HAP-1 (cell line): ENCODE measurements at regions not wholly inside any gene's neighbourhood (a gene's known extent, or its start where the extent isn't known, plus 50 kb on each side); places are given as distances from the start of the nearest gene placed in this dataset.

Source experiments
- DNase-seq, 2 experiments: peaks; one replicate each; pipeline ENCODE4 v3.0.0-alpha.2; 2016 to 2020; ENCODE audit warnings: low spot score in 2 of 2
- H3K27me3 ChIP-seq: fragments of 250-450 bp; sonication (Bioruptor Pico); 2 replicates; pipeline ENCODE4 v1.5.1; 2020; ENCODE audit warnings: low read depth, mild to moderate bottlenecking, moderate library complexity
- H3K36me3 ChIP-seq: fragments of 250-450 bp; sonication (Bioruptor Pico); replicated peaks from 2 replicates; pipeline ENCODE4 v1.5.1; 2020; ENCODE audit warnings: mild to moderate bottlenecking
- H3K4me1 ChIP-seq: fragments of 250-450 bp; sonication (Bioruptor Pico); 2 replicates; pipeline ENCODE4 v1.5.1; 2020; ENCODE audit warnings: mild to moderate bottlenecking
- H3K4me3 ChIP-seq: fragments of 250-450 bp; sonication (Bioruptor Pico); 2 replicates; pipeline ENCODE4 v1.5.1; 2020; ENCODE audit warnings: mild to moderate bottlenecking, moderate library complexity
- H3K9me3 ChIP-seq: fragments of 250-450 bp; sonication (Bioruptor Pico); 2 replicates; pipeline ENCODE4 v1.5.1; 2020; ENCODE audit warnings: mild to moderate bottlenecking, moderate library complexity
- in situ Hi-C: fragments of 300-500 bp; cut with MboI; formaldehyde crosslinking; loops from 3 replicates; pipeline ENCODE4 v1.14.3; 2020; ENCODE audit warnings: low sequenced_read_pairs, inconsistent platforms, mixed read lengths

DNA sequence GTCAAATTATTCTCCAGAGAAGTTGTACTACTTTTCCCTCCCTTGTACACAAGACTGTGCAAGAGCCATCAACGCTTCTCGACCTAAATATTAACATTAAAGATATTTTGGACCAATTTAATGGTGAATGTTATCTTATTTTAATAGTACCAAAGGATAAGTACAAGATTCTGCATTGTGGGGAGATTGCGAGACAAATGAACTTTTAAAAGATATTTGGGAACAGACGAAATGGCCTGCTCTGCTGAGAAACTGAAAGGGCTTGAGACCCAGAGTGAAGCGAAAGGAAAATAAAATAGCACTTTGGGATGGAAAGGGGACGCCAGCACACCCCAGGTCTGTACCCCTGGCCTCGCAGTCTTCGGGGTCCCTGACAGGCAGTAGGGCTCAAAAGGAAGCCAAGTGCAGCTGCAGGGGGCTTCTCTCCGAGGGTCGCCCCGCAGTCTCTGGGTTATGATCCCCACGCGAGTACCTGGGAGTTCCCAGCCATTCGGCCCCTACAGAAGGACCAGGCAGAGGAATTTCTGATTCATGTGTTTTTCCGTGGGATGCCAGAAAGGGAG lies 97.6 kb upstream of the VGLL3 start:
- no peaks in the 10 kb centered on the region for H3K4me1 ChIP-seq
- no peak overlapping the region for H3K4me3 ChIP-seq
- no peak for DNase-seq
- in situ Hi-C loops: loop anchor here (10.0 kb wide), 1 partner anchor 314 kb away; no protein-coding TSS in a partner anchor
- H3K27me3 ChIP-seq: no peaks in the 10 kb centered on the region
- H3K9me3 ChIP-seq: no peaks in the 10 kb centered on the region
- no peaks in the 10 kb centered on the region for H3K36me3 ChIP-seq

DNA sequence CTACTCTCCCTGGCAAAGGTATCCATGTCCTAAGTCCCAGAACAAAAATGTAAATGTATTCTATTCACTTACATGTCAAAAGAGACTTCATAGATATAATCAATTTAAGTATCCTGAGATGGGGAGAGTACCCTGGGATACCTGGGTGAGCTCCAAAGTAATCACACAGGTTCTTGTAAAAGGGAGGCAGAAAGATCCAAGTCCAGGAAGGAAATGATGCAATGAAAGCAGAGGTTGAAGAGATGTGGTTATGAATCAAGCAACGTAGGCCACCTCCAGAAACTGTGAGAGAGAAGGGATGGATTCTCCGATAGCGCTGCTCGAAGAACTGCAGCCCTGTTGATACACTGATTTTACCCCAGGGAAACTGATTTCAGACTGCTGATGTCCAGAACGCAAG lies 93.9 kb upstream of the VGLL3 start:
- no peak for DNase-seq
- no peak overlapping the region for H3K4me3 ChIP-seq
- H3K9me3 ChIP-seq: no peaks in the 10 kb centered on the region
- no peaks in the 10 kb centered on the region for H3K36me3 ChIP-seq
- in situ Hi-C loops: loop anchor here (10.0 kb wide), 1 partner anchor 310 kb away; no protein-coding TSS in a partner anchor
- peaks cover 3% of the 10 kb centered on the region; the same call in 1 of the 2 replicates for H3K4me1 ChIP-seq
- no peaks in the 10 kb centered on the region for H3K27me3 ChIP-seq

DNA sequence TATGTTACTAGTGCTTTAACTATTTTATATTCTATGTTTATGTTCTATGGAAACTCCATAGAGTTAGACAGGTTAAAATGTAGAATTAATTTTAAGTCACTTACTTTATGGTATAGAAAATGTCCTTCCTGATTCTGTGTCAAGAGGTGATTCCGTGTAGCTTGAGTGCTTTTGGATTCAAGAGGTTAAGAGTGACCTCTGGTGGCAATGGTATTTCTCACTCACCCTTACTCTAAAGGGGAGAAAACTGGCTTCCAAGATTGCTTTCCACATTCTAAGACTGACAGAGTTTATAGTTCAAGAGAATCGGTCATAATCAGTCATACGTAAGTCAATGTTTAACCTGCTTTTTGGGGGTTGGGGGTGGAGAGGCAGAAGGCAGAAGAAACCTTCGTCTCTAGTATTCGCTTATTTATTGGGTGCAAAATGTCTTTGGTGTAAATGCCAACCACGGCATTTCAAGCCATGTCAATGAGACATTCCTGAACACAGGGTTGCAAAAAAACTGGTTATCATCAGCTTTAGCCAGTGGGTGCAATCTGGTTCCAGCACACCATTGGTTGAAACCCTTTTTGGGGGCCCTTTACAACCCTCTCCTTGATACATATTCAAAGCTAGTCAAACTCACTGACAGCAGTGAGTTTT lies 92.0 kb upstream of the VGLL3 start:
- H3K4me1 ChIP-seq: peaks cover 3% of the 10 kb centered on the region; the same call in 1 of the 2 replicates
- no peaks in the 10 kb centered on the region for H3K9me3 ChIP-seq
- peak; percentile 52 to 66 for DNase-seq
- no peak overlapping the region for H3K4me3 ChIP-seq
- H3K36me3 ChIP-seq: no peaks in the 10 kb centered on the region
- no peaks in the 10 kb centered on the region for H3K27me3 ChIP-seq
- in situ Hi-C loops: loop anchor here (10.0 kb wide), 1 partner anchor 308 kb away; no protein-coding TSS in a partner anchor

DNA sequence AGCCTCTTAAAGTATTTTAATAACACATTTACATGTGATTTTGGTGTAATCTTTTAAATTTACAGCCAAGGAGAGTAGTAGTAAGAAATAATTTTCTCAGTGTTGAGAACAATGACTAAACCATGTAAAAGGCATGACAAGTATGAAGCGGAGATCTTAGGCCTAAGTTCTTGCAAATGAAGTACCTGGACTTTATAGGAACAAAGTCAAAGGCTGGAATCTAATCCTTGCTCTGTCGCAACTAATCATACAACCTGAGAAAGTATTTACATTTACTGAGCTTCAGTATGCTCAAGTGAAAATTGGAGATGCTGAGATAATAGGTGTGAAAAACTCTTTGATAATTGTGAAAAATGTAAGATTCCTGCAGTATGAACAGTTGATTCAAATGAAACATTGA lies 86.4 kb upstream of the VGLL3 start:
- Histone ChIP-seq H3K36me3 (no peaks in the 10 kb centered on the region), H3K4me1 (no peaks in the 10 kb centered on the region), H3K27me3 (no peaks in the 10 kb centered on the region), H3K4me3 (no peak overlapping the region), H3K9me3 (no peaks in the 10 kb centered on the region)
- no peak for DNase-seq
- in situ Hi-C loops: no loop called here

DNA sequence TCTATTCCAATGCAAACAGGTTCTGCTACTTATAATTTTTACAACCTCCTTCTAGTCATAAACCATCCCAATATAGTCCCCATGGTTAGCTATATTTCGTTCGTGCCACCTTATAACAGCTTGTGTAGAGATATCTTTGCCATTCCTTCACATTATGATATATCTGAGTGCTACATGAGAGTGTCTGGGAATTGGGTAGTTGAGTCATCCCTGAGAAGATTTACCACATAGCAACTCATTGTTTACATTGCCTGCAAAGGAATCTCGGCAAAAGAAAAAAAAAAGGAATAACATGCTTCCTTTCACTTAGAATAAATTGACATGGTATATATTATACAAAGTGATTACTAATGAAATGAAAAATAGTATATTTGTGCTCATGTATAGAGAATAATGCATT lies 86.0 kb upstream of the VGLL3 start:
- Histone ChIP-seq H3K4me3 (no peak overlapping the region), H3K27me3 (no peaks in the 10 kb centered on the region), H3K36me3 (no peaks in the 10 kb centered on the region), H3K4me1 (no peaks in the 10 kb centered on the region), H3K9me3 (no peaks in the 10 kb centered on the region)
- no peak for DNase-seq
- in situ Hi-C loops: no loop called here

DNA sequence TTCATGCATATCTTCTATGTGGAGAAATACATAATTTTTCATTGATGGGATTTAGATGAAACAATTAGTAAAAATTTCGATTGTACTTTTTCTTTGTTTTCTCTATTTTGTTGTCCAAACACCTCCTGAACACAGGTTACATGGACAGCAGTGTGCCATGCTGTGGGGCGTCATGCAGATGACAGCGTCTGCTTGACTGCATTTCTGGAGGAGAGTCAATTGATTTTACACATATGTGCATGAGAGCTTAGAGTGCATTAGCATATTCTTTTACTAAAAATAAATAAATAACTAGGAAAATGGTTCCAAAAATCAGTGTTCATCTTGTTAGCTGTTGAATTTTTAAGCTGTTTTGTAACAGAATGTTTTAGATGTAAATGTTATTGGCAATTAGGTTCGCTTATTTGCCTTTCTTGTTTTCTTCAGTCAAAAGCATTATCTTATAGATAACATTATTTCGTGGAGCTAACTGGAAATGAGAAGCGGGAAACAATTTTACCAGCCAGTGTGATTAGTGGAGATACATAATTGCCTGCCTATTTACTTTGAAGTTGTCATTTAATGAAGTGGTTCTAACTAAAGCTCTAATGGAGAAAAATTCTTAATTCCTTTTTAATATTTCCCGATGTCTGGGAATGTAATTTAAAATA lies 82.7 kb upstream of the VGLL3 start:
- H3K9me3 ChIP-seq: no peaks in the 10 kb centered on the region
- no peaks in the 10 kb centered on the region for H3K27me3 ChIP-seq
- no peaks in the 10 kb centered on the region for H3K4me1 ChIP-seq
- no peaks in the 10 kb centered on the region for H3K36me3 ChIP-seq
- no peak for DNase-seq
- in situ Hi-C loops: no loop called here
- H3K4me3 ChIP-seq: no peak overlapping the region

DNA sequence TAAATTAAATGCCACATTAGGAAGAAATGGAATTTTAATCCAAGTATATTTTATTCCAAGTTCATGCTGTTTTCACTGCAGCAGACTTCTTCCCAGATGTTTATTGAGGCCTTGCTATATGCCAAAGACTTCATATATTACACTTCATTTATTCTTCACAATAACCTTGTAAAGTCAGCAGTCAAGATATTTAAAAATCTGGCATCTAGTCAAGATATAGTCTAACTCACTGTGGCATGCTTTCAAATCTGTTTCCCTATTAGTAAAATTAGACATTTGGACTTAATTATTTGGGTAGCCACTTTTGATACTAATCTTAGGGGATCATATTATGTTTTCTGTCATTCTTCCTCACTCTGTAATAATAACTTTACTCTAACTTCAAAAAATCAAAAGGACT lies 81.5 kb upstream of the VGLL3 start:
- in situ Hi-C loops: no loop called here
- no peaks in the 10 kb centered on the region for H3K9me3 ChIP-seq
- H3K27me3 ChIP-seq: no peaks in the 10 kb centered on the region
- DNase-seq: no peak
- H3K4me3 ChIP-seq: no peak overlapping the region
- H3K4me1 ChIP-seq: no peaks in the 10 kb centered on the region
- no peaks in the 10 kb centered on the region for H3K36me3 ChIP-seq

DNA sequence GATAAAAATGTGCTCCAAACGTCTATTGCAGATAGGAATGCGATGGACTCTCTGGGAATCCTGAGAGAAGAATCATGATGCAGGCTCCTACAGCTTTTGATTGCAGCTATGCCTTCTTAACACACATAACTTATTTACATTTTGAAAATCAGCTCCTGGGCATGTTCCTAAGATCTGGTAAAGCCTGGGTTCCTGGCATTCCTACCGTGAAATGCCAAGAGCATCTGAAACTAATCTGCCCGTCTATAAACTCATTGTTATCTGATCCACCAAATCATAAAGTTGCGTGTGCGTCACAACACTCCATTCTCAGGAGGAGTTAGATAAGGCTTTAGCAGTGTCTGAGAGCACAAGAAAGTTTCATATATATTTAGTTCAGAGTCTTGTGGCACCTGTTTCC lies 79.0 kb upstream of the VGLL3 start:
- DNase-seq: no peak
- H3K4me3 ChIP-seq: no peak overlapping the region
- in situ Hi-C loops: no loop called here

DNA sequence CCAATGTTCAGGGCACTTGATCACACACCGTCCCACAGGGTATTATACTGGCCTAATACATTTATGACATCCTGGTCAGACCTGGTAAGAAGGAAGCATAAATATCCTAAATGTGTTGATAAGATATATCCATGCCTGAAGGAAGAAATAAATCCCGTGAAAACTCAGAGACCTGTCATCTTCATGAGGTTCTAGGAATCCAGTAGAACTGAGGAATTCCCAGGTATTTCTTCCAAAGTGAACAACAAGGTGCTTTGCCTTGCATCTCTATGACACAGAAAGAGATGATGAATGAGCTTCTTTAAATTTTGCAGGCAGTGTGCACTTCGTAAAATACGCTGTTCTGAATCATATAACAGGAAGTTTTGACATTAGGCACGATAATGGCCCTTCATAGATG lies 78.1 kb upstream of the VGLL3 start:
- no peak overlapping the region for H3K4me3 ChIP-seq
- no peaks in the 10 kb centered on the region for H3K36me3 ChIP-seq
- no peaks in the 10 kb centered on the region for H3K27me3 ChIP-seq
- in situ Hi-C loops: no loop called here
- H3K4me1 ChIP-seq: no peaks in the 10 kb centered on the region
- DNase-seq: no peak
- no peaks in the 10 kb centered on the region for H3K9me3 ChIP-seq

More for the DNA sequence above, 79.0 kb upstream of the VGLL3 start:
- Histone ChIP-seq H3K27me3 (no peaks in the 10 kb centered on the region), H3K36me3 (no peaks in the 10 kb centered on the region), H3K9me3 (no peaks in the 10 kb centered on the region), H3K4me1 (no peaks in the 10 kb centered on the region)

DNA sequence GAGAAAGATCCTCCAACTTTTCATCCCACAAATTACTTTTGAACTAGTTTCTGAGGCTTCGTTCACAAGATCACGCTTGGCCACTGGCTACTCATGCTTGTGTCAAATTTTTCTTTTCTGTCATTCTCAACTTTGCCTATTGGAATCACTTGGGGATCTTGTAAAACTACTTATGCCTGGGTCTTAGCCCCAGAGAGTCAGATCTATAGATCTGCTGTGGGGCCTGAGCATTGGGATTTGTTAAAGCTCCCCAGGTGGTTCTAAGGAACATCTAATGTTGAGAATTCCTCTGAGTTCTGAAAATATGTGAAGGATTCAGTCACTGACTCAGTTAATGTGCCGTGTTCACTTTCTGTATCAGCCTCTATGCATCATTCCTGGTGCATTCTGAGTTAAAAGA lies 71.7 kb upstream of the VGLL3 start:
- in situ Hi-C loops: no loop called here
- Histone ChIP-seq H3K36me3 (no peaks in the 10 kb centered on the region), H3K27me3 (no peaks in the 10 kb centered on the region)

DNA sequence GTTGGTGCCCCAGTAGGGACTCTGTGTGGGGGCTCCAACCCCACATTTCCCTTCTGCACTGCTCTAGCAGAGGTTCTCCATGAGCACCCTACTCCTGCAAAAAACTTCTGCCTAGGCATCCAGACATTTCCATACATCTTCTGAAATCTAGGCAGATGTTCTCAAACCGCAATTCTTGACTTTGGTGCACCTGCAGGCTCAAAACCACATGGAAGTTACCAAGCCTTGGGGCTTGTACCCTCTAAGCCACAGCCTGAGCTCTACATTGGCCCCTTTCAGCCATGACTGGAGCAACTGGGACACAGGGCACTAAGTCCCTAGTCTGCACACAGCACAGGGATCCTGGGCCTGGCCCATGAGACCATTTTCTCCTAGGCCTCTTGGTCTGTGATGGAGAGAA lies 66.5 kb upstream of the VGLL3 start:
- Histone ChIP-seq H3K9me3 (no peaks in the 10 kb centered on the region), H3K36me3 (no peaks in the 10 kb centered on the region), H3K4me3 (no peak overlapping the region), H3K27me3 (no peaks in the 10 kb centered on the region), H3K4me1 (no peaks in the 10 kb centered on the region)
- in situ Hi-C loops: no loop called here
- no peak for DNase-seq

More for the DNA sequence above, 71.7 kb upstream of the VGLL3 start:
- Histone ChIP-seq H3K4me3 (no peak overlapping the region), H3K9me3 (no peaks in the 10 kb centered on the region), H3K4me1 (no peaks in the 10 kb centered on the region)
- no peak for DNase-seq

DNA sequence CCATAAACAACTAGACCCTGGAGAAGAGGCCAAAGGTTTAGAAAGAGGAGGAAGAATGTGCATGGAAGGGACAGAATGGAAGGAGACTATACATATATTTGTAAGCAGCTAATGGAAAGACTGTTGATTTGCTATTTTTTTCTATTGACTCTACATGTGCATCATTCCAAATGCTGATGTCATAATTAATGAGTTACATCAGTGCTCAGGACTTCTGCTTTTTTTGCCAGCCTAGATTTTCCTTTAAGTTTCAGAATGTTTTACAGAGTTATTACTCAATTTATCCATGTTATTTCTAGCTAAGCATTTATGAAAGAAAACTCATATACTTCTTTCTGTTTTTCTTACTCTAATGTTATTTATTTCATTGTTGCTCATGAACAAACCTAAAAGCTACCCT lies 62.6 kb upstream of the VGLL3 start:
- Histone ChIP-seq H3K36me3 (no peaks in the 10 kb centered on the region), H3K4me3 (no peak overlapping the region), H3K9me3 (no peaks in the 10 kb centered on the region), H3K4me1 (no peaks in the 10 kb centered on the region), H3K27me3 (no peaks in the 10 kb centered on the region)
- in situ Hi-C loops: no loop called here
- DNase-seq: no peak

DNA sequence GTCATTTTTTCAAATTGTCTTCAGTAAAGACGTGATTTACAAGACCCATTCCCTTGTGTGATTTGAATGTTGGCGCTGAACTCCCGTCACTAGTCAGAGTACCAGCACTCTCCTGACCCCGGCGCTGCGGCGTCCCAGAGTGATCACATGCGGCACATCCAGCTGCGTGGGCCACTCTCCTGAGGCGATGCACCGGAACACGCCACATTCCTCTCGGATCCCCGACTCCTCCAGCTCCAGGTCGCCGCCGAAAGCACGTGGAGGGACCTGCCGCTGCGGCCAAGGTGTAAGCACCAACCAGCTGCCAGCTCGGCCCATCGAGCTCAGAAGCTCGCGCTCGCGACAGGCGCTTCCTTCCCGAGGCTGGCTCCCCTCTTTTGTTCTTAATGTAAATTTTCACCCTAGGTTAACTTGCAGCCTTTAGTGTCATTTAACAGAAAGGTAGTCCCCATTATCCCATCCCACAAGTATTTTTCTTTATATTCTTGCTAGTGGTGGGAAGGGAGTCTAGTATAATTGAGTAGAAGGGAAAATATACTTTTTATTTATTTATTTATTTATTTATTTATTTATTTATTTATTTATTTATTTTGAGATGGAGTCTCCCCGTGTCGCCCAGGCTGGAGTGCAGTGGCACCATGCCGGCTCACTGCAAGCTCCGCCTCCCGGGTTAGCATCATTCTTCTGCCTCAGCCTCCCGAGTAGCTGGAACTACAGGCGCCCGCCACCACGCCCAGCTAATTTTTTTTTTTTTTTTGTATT lies 61.7 kb upstream of the VGLL3 start:
- in situ Hi-C loops: no loop called here
- H3K4me3 ChIP-seq: no peak overlapping the region
- H3K27me3 ChIP-seq: no peaks in the 10 kb centered on the region
- H3K4me1 ChIP-seq: no peaks in the 10 kb centered on the region
- DNase-seq: no peak
- no peaks in the 10 kb centered on the region for H3K36me3 ChIP-seq
- no peaks in the 10 kb centered on the region for H3K9me3 ChIP-seq

DNA sequence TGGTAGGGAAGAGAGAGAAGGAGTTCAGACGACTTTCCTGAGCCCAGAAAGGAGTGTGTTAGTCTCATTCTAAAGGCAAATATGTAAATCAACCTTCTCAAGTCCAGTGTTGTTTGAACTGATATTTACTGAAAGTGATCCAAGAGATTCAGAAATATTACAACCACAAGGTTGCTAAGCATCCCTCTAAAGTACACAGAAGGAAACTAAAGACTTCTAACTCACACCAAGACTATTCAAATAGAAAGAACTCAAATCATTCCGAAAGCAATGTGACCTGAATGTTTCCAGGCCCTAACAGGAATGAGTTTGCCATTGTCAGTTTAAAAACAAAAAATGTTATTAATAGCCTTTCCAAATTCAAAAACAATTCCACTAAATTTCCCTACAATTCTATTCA lies 56.9 kb upstream of the VGLL3 start:
- no peaks in the 10 kb centered on the region for H3K36me3 ChIP-seq
- H3K4me3 ChIP-seq: no peak overlapping the region
- in situ Hi-C loops: no loop called here
- H3K27me3 ChIP-seq: no peaks in the 10 kb centered on the region
- H3K9me3 ChIP-seq: no peaks in the 10 kb centered on the region
- DNase-seq: no peak
- no peaks in the 10 kb centered on the region for H3K4me1 ChIP-seq
